Fibroblast of the aortic adventitia (primary cell): ENCODE measurements at regions not wholly inside any gene's neighbourhood (a gene's known extent, or its start where the extent isn't known, plus 50 kb on each side); places are given as distances from the start of the nearest gene placed in this dataset.

Source experiments
- DNase-seq: peaks from one replicate; pipeline ENCODE4 v3.0.0-alpha.2; 2010; ENCODE audit warnings: low read depth
- H3K4me3 ChIP-seq: 2 replicates; pipeline ENCODE4 v1.5.1; 2011; ENCODE audit warnings: low read depth, mild to moderate bottlenecking, control low read depth, low read length, moderate library complexity
- CTCF ChIP-seq: IDR thresholded peaks from 2 replicates; pipeline ENCODE4 v1.5.1; 2011; ENCODE audit warnings: mild to moderate bottlenecking, low read length, control low read depth, inconsistent platforms; ENCODE audit not compliant: insufficient read depth

GRCh38 chr9:102832814-102833213 is 162.3 kb upstream of the CYLC2 start:
- H3K4me3 ChIP-seq, result no peak overlapping the region
- no peak for DNase-seq
- TF ChIP-seq CTCF, result no peak

- H3K4me3 ChIP-seq, result no peak overlapping the region
- no peak for DNase-seq
- no peak for TF ChIP-seq CTCF
These were observed 198.9 kb upstream of the CYLC2 start for GRCh38 chr9:102796244-102796643.

- no peak overlapping the region for H3K4me3 ChIP-seq
- DNase-seq, result no peak
- no peak for TF ChIP-seq CTCF
These were observed 199.6 kb upstream of the CYLC2 start for GRCh38 chr9:102795532-102795931.

- TF ChIP-seq CTCF, result no peak
- no peak overlapping the region for H3K4me3 ChIP-seq
- no peak for DNase-seq
These were observed 215.8 kb upstream of the CYLC2 start for GRCh38 chr9:102779356-102779755.

- TF ChIP-seq CTCF, result no peak
- no peak for DNase-seq
- no peak overlapping the region for H3K4me3 ChIP-seq
These were observed 216.4 kb upstream of the CYLC2 start for GRCh38 chr9:102778746-102779145.

- H3K4me3 ChIP-seq, result no peak overlapping the region
- TF ChIP-seq CTCF, result no peak
- DNase-seq, result no peak
These were observed 224.4 kb upstream of the CYLC2 start for GRCh38 chr9:102770704-102771103.

GRCh38 chr9:102769307-102769706 is 225.8 kb upstream of the CYLC2 start:
- no peak for TF ChIP-seq CTCF
- no peak overlapping the region for H3K4me3 ChIP-seq
- no peak for DNase-seq
